DMS 273 (cell line): ENCODE measurements at regions not wholly inside any gene's neighbourhood (a gene's known extent, or its start where the extent isn't known, plus 50 kb on each side); places are given as distances from the start of the nearest gene placed in this dataset.
"Not testable (repeated sequence)": the region's sequence is repeated elsewhere in the genome, so short reads cannot be mapped to it uniquely, and the experiment has no call there.

ENCODE experiments used
- DNase-seq: peaks from one replicate; lab custom pipeline; 2025; ENCODE audit not compliant: unreplicated experiment; lab: John Stamatoyannopoulos, UW

GRCh38 chr6:85287158-85287557, 162.7 kb upstream of the NT5E start:
- no peak for DNase-seq

GRCh38 chr6:85286507-85286906, 163.4 kb upstream of the NT5E start:
- not testable (repeated sequence) for DNase-seq

- no peak for DNase-seq
These were observed 163.9 kb upstream of the NT5E start for GRCh38 chr6:85285934-85286333.

- no peak for DNase-seq
These were observed 164.8 kb upstream of the NT5E start for GRCh38 chr6:85285114-85285513.

- DNase-seq = peak; percentile 45
These were observed 166.4 kb upstream of the NT5E start for GRCh38 chr6:85283436-85283835.

- DNase-seq = no peak
These were observed 171.3 kb upstream of the NT5E start for GRCh38 chr6:85278466-85279035.

GRCh38 chr6:85276026-85276425, 173.9 kb upstream of the NT5E start:
- DNase-seq = not testable (repeated sequence)

- DNase-seq = no peak
These were observed 174.4 kb upstream of the NT5E start for GRCh38 chr6:85275338-85275985.

GRCh38 chr6:85273870-85274269, 176.0 kb upstream of the NT5E start:
- DNase-seq = no peak

- no peak for DNase-seq
These were observed 176.8 kb upstream of the NT5E start for GRCh38 chr6:85273046-85273445.

- DNase-seq = no peak
These were observed 177.3 kb upstream of the NT5E start for GRCh38 chr6:85272592-85272991.

- DNase-seq = no peak
These were observed 187.3 kb upstream of the NT5E start for GRCh38 chr6:85262621-85263020.

GRCh38 chr6:85261271-85261670, 188.6 kb upstream of the NT5E start:
- no peak for DNase-seq

- no peak for DNase-seq
These were observed 194.2 kb upstream of the NT5E start for GRCh38 chr6:85255661-85256060.

GRCh38 chr6:85252552-85252951, 197.3 kb upstream of the NT5E start:
- DNase-seq = no peak

- no peak for DNase-seq
These were observed 197.8 kb upstream of the NT5E start for GRCh38 chr6:85252085-85252484.

- no peak for DNase-seq
These were observed 198.6 kb upstream of the NT5E start for GRCh38 chr6:85251300-85251699.

- DNase-seq = no peak
These were observed 199.2 kb upstream of the NT5E start for GRCh38 chr6:85250586-85251220.

- DNase-seq = no peak
These were observed 204.9 kb upstream of the NT5E start for GRCh38 chr6:85245004-85245403.

- DNase-seq = no peak
These were observed 208.3 kb upstream of the NT5E start for GRCh38 chr6:85241498-85242052.

GRCh38 chr6:85240787-85241385, 209.0 kb upstream of the NT5E start:
- DNase-seq = no peak

- DNase-seq = no peak
These were observed 212.4 kb upstream of the NT5E start for GRCh38 chr6:85237478-85237877.
